ENCODE measurements at regions not wholly inside any gene's neighbourhood (a gene's known extent, or its start where the extent isn't known, plus 50 kb on each side); places are given as distances from the start of the nearest gene placed in this dataset.
"Not testable (repeated sequence)": the region's sequence is repeated elsewhere in the genome, so short reads cannot be mapped to it uniquely, and the experiment has no call there.

GRCh38 chr15:62412686-62413085 lies 247.6 kb upstream of the C2CD4B start:
- 17% methylated on average over 5 of the region's 5 CpGs for WGBS (ENCODE audit: insufficient coverage)
- no peaks in the 10 kb centered on the region for H3K36me3 ChIP-seq (ENCODE audit: control insufficient read depth, insufficient read depth, low read length)
- no peaks in the 10 kb centered on the region for H3K27me3 ChIP-seq (ENCODE audit: control insufficient read depth, insufficient read depth, low read length)
- no peak overlapping the region for H3K27ac ChIP-seq (ENCODE audit: low read depth, low read length)
- H3K9me3 ChIP-seq (ENCODE audit: control insufficient read depth, insufficient read depth, low read length), result no peaks in the 10 kb centered on the region
- DNase-seq (ENCODE audit: low read depth in 4 of 6, low spot score in 6 of 6), result peak in 4 of 6 donors; percentile 24 to 93 (median 60)
- H3K4me3 ChIP-seq (ENCODE audit: low read depth, low read length), result no peak overlapping the region
- peaks cover 18% of the 10 kb centered on the region for H3K4me1 ChIP-seq (ENCODE audit: control insufficient read depth, insufficient read depth, low read length)

- DNase-seq (ENCODE audit: low read depth in 4 of 6, low spot score in 6 of 6), result peak in 2 of 6 donors; percentile 24 to 37
- Histone ChIP-seq H3K4me1 (ENCODE audit: control insufficient read depth, insufficient read depth, low read length) (peaks cover 18% of the 10 kb centered on the region), H3K9me3 (ENCODE audit: control insufficient read depth, insufficient read depth, low read length) (no peaks in the 10 kb centered on the region), H3K27me3 (ENCODE audit: control insufficient read depth, insufficient read depth, low read length) (no peaks in the 10 kb centered on the region), H3K4me3 (ENCODE audit: low read depth, low read length) (no peak overlapping the region), H3K36me3 (ENCODE audit: control insufficient read depth, insufficient read depth, low read length) (no peaks in the 10 kb centered on the region), H3K27ac (ENCODE audit: low read depth, low read length) (no peak overlapping the region)
- WGBS (ENCODE audit: insufficient coverage), result 37% methylated on average over 5 of the region's 5 CpGs
These were observed 248.1 kb upstream of the C2CD4B start for GRCh38 chr15:62413153-62413552.

GRCh38 chr15:62413786-62414185 lies 248.7 kb upstream of the C2CD4B start:
- Histone ChIP-seq H3K27ac (ENCODE audit: low read depth, low read length) (no peak overlapping the region), H3K36me3 (ENCODE audit: control insufficient read depth, insufficient read depth, low read length) (no peaks in the 10 kb centered on the region), H3K4me3 (ENCODE audit: low read depth, low read length) (no peak overlapping the region), H3K9me3 (ENCODE audit: control insufficient read depth, insufficient read depth, low read length) (no peaks in the 10 kb centered on the region), H3K27me3 (ENCODE audit: control insufficient read depth, insufficient read depth, low read length) (no peaks in the 10 kb centered on the region), H3K4me1 (ENCODE audit: control insufficient read depth, insufficient read depth, low read length) (peaks cover 18% of the 10 kb centered on the region)
- DNase-seq (ENCODE audit: low read depth in 4 of 6, low spot score in 6 of 6), result no peak

- H3K4me3 ChIP-seq (ENCODE audit: low read depth, low read length), result no peak overlapping the region
- no peaks in the 10 kb centered on the region for H3K9me3 ChIP-seq (ENCODE audit: control insufficient read depth, insufficient read depth, low read length)
- no peaks in the 10 kb centered on the region for H3K27me3 ChIP-seq (ENCODE audit: control insufficient read depth, insufficient read depth, low read length)
- WGBS (ENCODE audit: insufficient coverage), result 52% methylated on average over 5 of the region's 7 CpGs
- DNase-seq (ENCODE audit: low read depth in 4 of 6, low spot score in 6 of 6), result peak in 2 of 6 donors; percentile 22 to 32
- H3K4me1 ChIP-seq (ENCODE audit: control insufficient read depth, insufficient read depth, low read length), result peaks cover 18% of the 10 kb centered on the region
- H3K36me3 ChIP-seq (ENCODE audit: control insufficient read depth, insufficient read depth, low read length), result no peaks in the 10 kb centered on the region
- no peak overlapping the region for H3K27ac ChIP-seq (ENCODE audit: low read depth, low read length)
These were observed 250.4 kb upstream of the C2CD4B start for GRCh38 chr15:62415498-62415897.

- Histone ChIP-seq H3K27ac (ENCODE audit: low read depth, low read length) (no peak overlapping the region), H3K9me3 (ENCODE audit: control insufficient read depth, insufficient read depth, low read length) (no peaks in the 10 kb centered on the region), H3K4me1 (ENCODE audit: control insufficient read depth, insufficient read depth, low read length) (peaks cover 18% of the 10 kb centered on the region), H3K4me3 (ENCODE audit: low read depth, low read length) (no peak overlapping the region), H3K36me3 (ENCODE audit: control insufficient read depth, insufficient read depth, low read length) (no peaks in the 10 kb centered on the region), H3K27me3 (ENCODE audit: control insufficient read depth, insufficient read depth, low read length) (no peaks in the 10 kb centered on the region)
- WGBS (ENCODE audit: insufficient coverage), result 80% methylated on average over 2 of the region's 3 CpGs
- no peak for DNase-seq (ENCODE audit: low read depth in 4 of 6, low spot score in 6 of 6)
These were observed 251.4 kb upstream of the C2CD4B start for GRCh38 chr15:62416526-62416925.

- Histone ChIP-seq H3K4me3 (ENCODE audit: low read depth, low read length) (no peak overlapping the region), H3K27ac (ENCODE audit: low read depth, low read length) (no peak overlapping the region), H3K9me3 (ENCODE audit: control insufficient read depth, insufficient read depth, low read length) (no peaks in the 10 kb centered on the region), H3K36me3 (ENCODE audit: control insufficient read depth, insufficient read depth, low read length) (no peaks in the 10 kb centered on the region), H3K27me3 (ENCODE audit: control insufficient read depth, insufficient read depth, low read length) (no peaks in the 10 kb centered on the region), H3K4me1 (ENCODE audit: control insufficient read depth, insufficient read depth, low read length) (peaks cover 18% of the 10 kb centered on the region)
- DNase-seq (ENCODE audit: low read depth in 4 of 6, low spot score in 6 of 6), result no peak
- WGBS (ENCODE audit: insufficient coverage), result 74% methylated on average over 2 of the region's 3 CpGs
These were observed 252.4 kb upstream of the C2CD4B start for GRCh38 chr15:62417439-62417838.

GRCh38 chr15:62418496-62418895 lies 253.4 kb upstream of the C2CD4B start:
- not testable (repeated sequence) for H3K4me1 ChIP-seq (ENCODE audit: control insufficient read depth, insufficient read depth, low read length); H3K4me3 ChIP-seq (ENCODE audit: low read depth, low read length); DNase-seq (ENCODE audit: low read depth in 4 of 6, low spot score in 6 of 6); H3K27ac ChIP-seq (ENCODE audit: low read depth, low read length); H3K27me3 ChIP-seq (ENCODE audit: control insufficient read depth, insufficient read depth, low read length); H3K9me3 ChIP-seq (ENCODE audit: control insufficient read depth, insufficient read depth, low read length); H3K36me3 ChIP-seq (ENCODE audit: control insufficient read depth, insufficient read depth, low read length)
- WGBS (ENCODE audit: insufficient coverage), result 100% methylated on average over 1 of the region's 3 CpGs

- H3K9me3 ChIP-seq (ENCODE audit: control insufficient read depth, insufficient read depth, low read length), result no peaks in the 10 kb centered on the region
These were observed 254.1 kb upstream of the C2CD4B start for GRCh38 chr15:62419192-62419591.

GRCh38 chr15:62420371-62420770 lies 255.3 kb upstream of the C2CD4B start:
- DNase-seq (ENCODE audit: low read depth in 4 of 6, low spot score in 6 of 6); H3K4me3 ChIP-seq (ENCODE audit: low read depth, low read length); H3K27ac ChIP-seq (ENCODE audit: low read depth, low read length): not testable (repeated sequence)

More at GRCh38 chr15:62419192-62419591, 254.1 kb upstream of the C2CD4B start:
- no peaks in the 10 kb centered on the region for H3K36me3 ChIP-seq (ENCODE audit: control insufficient read depth, insufficient read depth, low read length)
- DNase-seq (ENCODE audit: low read depth in 4 of 6, low spot score in 6 of 6), result no peak
- no CpG with 5 or more reads among the region's 2 CpGs for WGBS (ENCODE audit: insufficient coverage)
- H3K4me1 ChIP-seq (ENCODE audit: control insufficient read depth, insufficient read depth, low read length), result peaks cover 8% of the 10 kb centered on the region
- H3K4me3 ChIP-seq (ENCODE audit: low read depth, low read length), result no peak overlapping the region
- no peak overlapping the region for H3K27ac ChIP-seq (ENCODE audit: low read depth, low read length)
- H3K27me3 ChIP-seq (ENCODE audit: control insufficient read depth, insufficient read depth, low read length), result no peaks in the 10 kb centered on the region

GRCh38 chr15:62421289-62421688 lies 256.2 kb upstream of the C2CD4B start:
- Histone ChIP-seq H3K27me3 (ENCODE audit: control insufficient read depth, insufficient read depth, low read length) (no peaks in the 10 kb centered on the region), H3K27ac (ENCODE audit: low read depth, low read length) (no peak overlapping the region)

More at GRCh38 chr15:62420371-62420770, 255.3 kb upstream of the C2CD4B start:
- H3K9me3 ChIP-seq (ENCODE audit: control insufficient read depth, insufficient read depth, low read length); H3K36me3 ChIP-seq (ENCODE audit: control insufficient read depth, insufficient read depth, low read length); H3K4me1 ChIP-seq (ENCODE audit: control insufficient read depth, insufficient read depth, low read length); H3K27me3 ChIP-seq (ENCODE audit: control insufficient read depth, insufficient read depth, low read length): not testable (repeated sequence)
- 89% methylated on average over 6 of the region's 6 CpGs for WGBS (ENCODE audit: insufficient coverage)

More at GRCh38 chr15:62421289-62421688, 256.2 kb upstream of the C2CD4B start:
- peaks cover 1% of the 10 kb centered on the region for H3K4me1 ChIP-seq (ENCODE audit: control insufficient read depth, insufficient read depth, low read length)
- no peaks in the 10 kb centered on the region for H3K36me3 ChIP-seq (ENCODE audit: control insufficient read depth, insufficient read depth, low read length)
- WGBS (ENCODE audit: insufficient coverage), result 95% methylated on average over 2 of the region's 3 CpGs
- DNase-seq (ENCODE audit: low read depth in 4 of 6, low spot score in 6 of 6), result no peak
- H3K9me3 ChIP-seq (ENCODE audit: control insufficient read depth, insufficient read depth, low read length), result no peaks in the 10 kb centered on the region
- H3K4me3 ChIP-seq (ENCODE audit: low read depth, low read length), result no peak overlapping the region
